Fibroblast of lung (primary cell): ENCODE measurements at regions not wholly inside any gene's neighbourhood (a gene's known extent, or its start where the extent isn't known, plus 50 kb on each side); places are given as distances from the start of the nearest gene placed in this dataset.

Source experiments
- DNase-seq, 2 donors: peaks; one replicate each; pipeline versions ENCODE4 v3.0.0 to v3.0.0-alpha.2; 2010; ENCODE audit warnings: low read depth in 2 of 2
- H2AFZ ChIP-seq: 2 replicates; pipeline ENCODE4 v1.5.1; 2012; ENCODE audit warnings: low read length, control low read depth, inconsistent platforms
- H3K27ac ChIP-seq: 2 replicates; pipeline ENCODE4 v1.5.1; 2011; ENCODE audit warnings: low read length, control low read depth; ENCODE audit not compliant: insufficient read depth
- H3K27me3 ChIP-seq: 2 replicates; pipeline ENCODE4 v1.5.1; 2011; ENCODE audit warnings: mild to moderate bottlenecking, low read length; ENCODE audit not compliant: control insufficient read depth, insufficient read depth
- H3K36me3 ChIP-seq: 2 replicates; pipeline ENCODE4 v1.5.1; 2011; ENCODE audit warnings: low read length; ENCODE audit not compliant: control insufficient read depth, insufficient read depth
- H3K4me1 ChIP-seq: 2 replicates; pipeline ENCODE4 v1.5.1; 2011; ENCODE audit warnings: low read length; ENCODE audit not compliant: control insufficient read depth, insufficient read depth; ENCODE audit errors: extremely low read depth
- H3K4me2 ChIP-seq: 2 replicates; pipeline ENCODE4 v1.5.1; 2011; ENCODE audit warnings: low read length, control low read depth; ENCODE audit not compliant: insufficient read depth; ENCODE audit errors: extremely low read depth
- H3K4me3 ChIP-seq, 4 experiments: fragments of 200-600 bp in 1 of 4; sonication (generic) in 1 of 4; replicated peaks in 1 of 4; 2 replicates each; pipeline ENCODE4 v1.5.1; 2011 to 2016; ENCODE audit warnings: low read length in 4 of 4, low read depth in 3 of 4, mild to moderate bottlenecking in 3 of 4, control low read depth in 2 of 4, inconsistent platforms in 1 of 4, mixed read lengths in 1 of 4; ENCODE audit not compliant: insufficient read depth in 1 of 4; ENCODE audit errors: control extremely low read depth in 1 of 4
- H3K79me2 ChIP-seq: 2 replicates; pipeline ENCODE4 v1.5.1; 2012; ENCODE audit warnings: mild to moderate bottlenecking, low read length, inconsistent platforms; ENCODE audit not compliant: control insufficient read depth, insufficient read depth
- H3K9ac ChIP-seq: 2 replicates; pipeline ENCODE4 v1.5.1; 2011; ENCODE audit warnings: mild to moderate bottlenecking, low read length, control low read depth; ENCODE audit not compliant: insufficient read depth
- H3K9me3 ChIP-seq: 2 replicates; pipeline ENCODE4 v1.5.1; 2012; ENCODE audit warnings: low read depth, low read length; ENCODE audit not compliant: control insufficient read depth, insufficient read depth
- H4K20me1 ChIP-seq: 2 replicates; pipeline ENCODE4 v1.5.1; 2011; ENCODE audit warnings: low read length; ENCODE audit not compliant: control insufficient read depth, insufficient read depth; ENCODE audit errors: extremely low read depth
- EZH2 ChIP-seq: IDR thresholded peaks from 2 replicates; pipeline ENCODE4 v1.5.1; 2012; ENCODE audit warnings: low read length, control low read depth, mild to moderate bottlenecking; ENCODE audit errors: missing control alignments
- TF ChIP-seq, protein P1 (sequence below), 2 donors: IDR thresholded peaks in 1 of 2; conservative IDR thresholded peaks in 1 of 2; 1 replicate in 1 of 2; 2 replicates in 1 of 2; pipeline ENCODE4 v1.5.1; 2011 to 2012; ENCODE audit warnings: low read length in 2 of 2, control low read depth in 1 of 2, inconsistent platforms in 1 of 2, low read depth in 1 of 2, mild to moderate bottlenecking in 1 of 2

DNA sequence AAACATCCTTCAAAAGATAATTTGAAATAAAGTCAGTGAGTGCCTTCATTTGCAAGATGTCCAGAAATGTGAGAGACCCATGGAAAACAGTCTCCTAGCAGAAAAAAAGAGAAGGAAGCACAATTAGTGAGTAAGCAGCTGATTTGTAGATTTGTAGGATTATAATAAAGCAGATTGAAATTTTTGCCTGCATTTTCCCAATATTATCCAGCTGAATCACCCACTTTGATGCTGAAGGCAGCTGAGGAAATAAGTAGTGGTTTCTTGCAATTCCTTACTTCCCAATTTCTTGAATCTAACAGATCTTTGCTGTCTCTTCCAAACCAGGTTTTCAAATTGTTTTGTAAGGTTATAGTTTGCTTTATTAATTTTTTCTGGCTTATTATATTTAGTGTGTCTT lies 181.4 kb downstream of the GNAT3 start:
- DNase-seq = peak; percentile 72 to 83
- Histone ChIP-seq H3K9me3 (no peaks in the 10 kb centered on the region), H3K36me3 (no peaks in the 10 kb centered on the region), H4K20me1 (no peaks in the 10 kb centered on the region), H3K4me2 (no peak overlapping the region), H3K4me3 (no peak overlapping the region), H3K4me1 (peaks cover 5% of the 10 kb centered on the region), H2AFZ (no peak overlapping the region), H3K79me2 (no peaks in the 10 kb centered on the region), H3K9ac (no peak overlapping the region), H3K27ac (no peak overlapping the region), H3K27me3 (no peaks in the 10 kb centered on the region)
- TF ChIP-seq, protein P1, sequence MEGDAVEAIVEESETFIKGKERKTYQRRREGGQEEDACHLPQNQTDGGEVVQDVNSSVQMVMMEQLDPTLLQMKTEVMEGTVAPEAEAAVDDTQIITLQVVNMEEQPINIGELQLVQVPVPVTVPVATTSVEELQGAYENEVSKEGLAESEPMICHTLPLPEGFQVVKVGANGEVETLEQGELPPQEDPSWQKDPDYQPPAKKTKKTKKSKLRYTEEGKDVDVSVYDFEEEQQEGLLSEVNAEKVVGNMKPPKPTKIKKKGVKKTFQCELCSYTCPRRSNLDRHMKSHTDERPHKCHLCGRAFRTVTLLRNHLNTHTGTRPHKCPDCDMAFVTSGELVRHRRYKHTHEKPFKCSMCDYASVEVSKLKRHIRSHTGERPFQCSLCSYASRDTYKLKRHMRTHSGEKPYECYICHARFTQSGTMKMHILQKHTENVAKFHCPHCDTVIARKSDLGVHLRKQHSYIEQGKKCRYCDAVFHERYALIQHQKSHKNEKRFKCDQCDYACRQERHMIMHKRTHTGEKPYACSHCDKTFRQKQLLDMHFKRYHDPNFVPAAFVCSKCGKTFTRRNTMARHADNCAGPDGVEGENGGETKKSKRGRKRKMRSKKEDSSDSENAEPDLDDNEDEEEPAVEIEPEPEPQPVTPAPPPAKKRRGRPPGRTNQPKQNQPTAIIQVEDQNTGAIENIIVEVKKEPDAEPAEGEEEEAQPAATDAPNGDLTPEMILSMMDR (conservative IDR thresholded peaks at IDR 0.05 in 1 of 2, IDR thresholded peaks at IDR 0.05 in 1 of 2; ENCODE audit: low read depth in 1 of 2, low read length in 2 of 2) = no peak
- no peak for TF ChIP-seq EZH2

DNA sequence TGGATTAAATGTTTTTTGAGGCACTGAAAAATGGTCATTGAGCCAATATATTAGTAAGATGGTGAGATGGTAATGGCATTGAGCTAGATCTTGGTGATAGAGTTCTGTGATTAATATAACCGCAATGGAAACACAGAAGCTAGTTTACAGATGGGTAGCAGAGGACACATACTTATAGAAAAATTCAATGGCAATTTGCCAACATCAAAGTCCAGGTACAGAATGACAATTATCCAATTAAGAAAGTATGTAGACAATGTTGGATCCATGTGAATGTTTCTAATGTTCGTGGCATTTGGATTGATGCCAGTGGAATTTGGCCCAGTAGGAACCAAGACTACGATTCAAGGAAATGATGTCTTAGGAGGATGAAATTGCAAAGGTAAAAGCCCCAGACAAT lies 187.8 kb downstream of the GNAT3 start:
- no peak overlapping the region for H2AFZ ChIP-seq
- no peaks in the 10 kb centered on the region for H3K79me2 ChIP-seq
- H4K20me1 ChIP-seq = no peaks in the 10 kb centered on the region
- H3K4me2 ChIP-seq = no peak overlapping the region
- H3K36me3 ChIP-seq = no peaks in the 10 kb centered on the region
- peak; percentile 15 to 89 for DNase-seq
- no peaks in the 10 kb centered on the region for H3K9me3 ChIP-seq
- H3K9ac ChIP-seq = no peak overlapping the region
- TF ChIP-seq, protein P1 (conservative IDR thresholded peaks at IDR 0.05 in 1 of 2, IDR thresholded peaks at IDR 0.05 in 1 of 2; ENCODE audit: low read depth in 1 of 2, low read length in 2 of 2) = no peak
- TF ChIP-seq EZH2 = no peak
- H3K27me3 ChIP-seq = no peaks in the 10 kb centered on the region
- H3K27ac ChIP-seq = no peak overlapping the region
- H3K4me3 ChIP-seq = no peak overlapping the region
- peaks cover 2% of the 10 kb centered on the region for H3K4me1 ChIP-seq

DNA sequence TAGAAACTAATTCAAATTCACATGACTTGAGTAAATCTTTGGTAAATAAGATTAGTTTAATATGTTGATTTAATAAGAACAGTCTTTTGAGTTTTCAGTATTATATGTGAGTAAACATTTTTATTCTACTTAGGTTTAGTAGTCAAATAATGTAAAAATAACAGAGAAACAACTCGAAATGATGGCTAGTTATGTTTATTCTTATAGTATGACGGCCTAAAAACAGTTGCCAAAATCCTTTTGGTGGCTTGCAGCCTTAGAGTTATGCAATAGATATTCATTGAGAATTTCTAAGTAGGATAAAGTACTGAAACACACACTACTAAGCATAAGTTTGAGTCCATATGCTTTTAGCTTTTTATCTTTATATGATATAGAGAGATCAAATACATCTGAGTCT lies 184.8 kb downstream of the GNAI1 start:
- H3K4me1 ChIP-seq = peaks cover 2% of the 10 kb centered on the region
- H3K9me3 ChIP-seq = no peaks in the 10 kb centered on the region
- H3K36me3 ChIP-seq = no peaks in the 10 kb centered on the region
- no peaks in the 10 kb centered on the region for H3K79me2 ChIP-seq
- no peak overlapping the region for H3K4me2 ChIP-seq
- no peaks in the 10 kb centered on the region for H4K20me1 ChIP-seq
- no peak for TF ChIP-seq EZH2
- TF ChIP-seq, protein P1 (conservative IDR thresholded peaks at IDR 0.05 in 1 of 2, IDR thresholded peaks at IDR 0.05 in 1 of 2; ENCODE audit: low read depth in 1 of 2, low read length in 2 of 2) = no peak
- no peak overlapping the region for H2AFZ ChIP-seq
- no peak overlapping the region for H3K27ac ChIP-seq
- DNase-seq = peak in 1 of 2 donors; percentile 36
- no peak overlapping the region for H3K9ac ChIP-seq
- no peaks in the 10 kb centered on the region for H3K27me3 ChIP-seq
- H3K4me3 ChIP-seq = no peak overlapping the region
